ENCODE measurements at regions not wholly inside any gene's neighbourhood (a gene's known extent, or its start where the extent isn't known, plus 50 kb on each side); places are given as distances from the start of the nearest gene placed in this dataset.

- no peaks in the 10 kb centered on the region for H3K79me2 ChIP-seq (ENCODE audit: control insufficient read depth in 1 of 2, insufficient read depth in 2 of 2, low read length in 2 of 2)
- H2BK12ac ChIP-seq (ENCODE audit: low read depth, low read length): no peak overlapping the region
- H2AK5ac ChIP-seq (ENCODE audit: low read depth, low read length): no peak overlapping the region
- DNase-seq (ENCODE audit: low read depth in 1 of 2, low spot score in 2 of 2) (no peak), FAIRE-seq (no peak)
- H3K27ac ChIP-seq (ENCODE audit: low read depth, low read length): no peak overlapping the region
- no peak overlapping the region for H4K8ac ChIP-seq (ENCODE audit: extremely low read depth, insufficient read depth, low read length)
- no peaks in the 10 kb centered on the region for H4K20me1 ChIP-seq (replicated peaks in 1 of 2; ENCODE audit: control insufficient read depth in 1 of 2, insufficient read depth in 2 of 2, low read length in 2 of 2)
- H2BK120ac ChIP-seq (replicated peaks; ENCODE audit: low read depth, low read length): no peak overlapping the region
- no peak overlapping the region for H3K4ac ChIP-seq (replicated peaks; ENCODE audit: insufficient read length, low read depth, low read length)
- no peak overlapping the region for H3K4me2 ChIP-seq (ENCODE audit: insufficient read depth in 1 of 2, low read depth in 2 of 2, low read length in 2 of 2)
- no peak overlapping the region for H3K9ac ChIP-seq (replicated peaks in 1 of 4; ENCODE audit: extremely low read depth in 1 of 4, low read depth in 3 of 4, low read length in 3 of 4)
- no peak overlapping the region for H4K91ac ChIP-seq (replicated peaks; ENCODE audit: insufficient read length, low read length)
- no peak overlapping the region for H3K14ac ChIP-seq (ENCODE audit: insufficient read length)
- H3K36me3 ChIP-seq (ENCODE audit: control insufficient read depth in 2 of 4, insufficient read depth in 4 of 4, low read length in 3 of 4): no peaks in the 10 kb centered on the region
- POLR2A ChIA-PET (ENCODE audit: partially characterized antibody): no interaction called here
- no peak overlapping the region for H3K4me3 ChIP-seq (ENCODE audit: extremely low read depth in 1 of 4, insufficient read depth in 2 of 4, low read depth in 3 of 4, low read length in 4 of 4)
- H3K23me2 ChIP-seq (ENCODE audit: low read depth, low read length): no peaks in the 10 kb centered on the region
- H4K5ac ChIP-seq (ENCODE audit: insufficient read length, low read depth, low read length): no peak overlapping the region
- H3K27me3 ChIP-seq (replicated peaks in 1 of 4; ENCODE audit: control insufficient read depth in 3 of 4, extremely low read depth in 1 of 4, insufficient read depth in 3 of 4, low read length in 3 of 4): peaks cover 0 to 4% (median under 1%) of the 10 kb centered on the region in 4 experiments; a peak in 2 of 7 replicates
- no peaks in the 10 kb centered on the region for H3K9me3 ChIP-seq (ENCODE audit: insufficient read depth in 2 of 2, low read depth in 1 of 2, low read length in 1 of 2)
- H2AFZ ChIP-seq (ENCODE audit: low read length): no peak overlapping the region
- TF ChIP-seq SUZ12 (IDR thresholded peaks at IDR 0.05; ENCODE audit: low read length) (no peak), KDM5A (IDR thresholded peaks at IDR 0.05; ENCODE audit: low read length) (no peak), EP300 (IDR thresholded peaks at IDR 0.05; ENCODE audit: borderline replicate concordance in 1 of 2, low read depth in 2 of 2, low read length in 2 of 2) (no peak)
- no peak overlapping the region for H2BK5ac ChIP-seq (ENCODE audit: low read depth, low read length)
- no peak overlapping the region for H2BK15ac ChIP-seq (ENCODE audit: low read length)
- no peak overlapping the region for H2BK20ac ChIP-seq (ENCODE audit: low read length)
- H3K56ac ChIP-seq (replicated peaks; ENCODE audit: insufficient read length, low read depth, low read length): no peak overlapping the region
- H3K4me1 ChIP-seq (replicated peaks in 1 of 4; ENCODE audit: control insufficient read depth in 3 of 4, insufficient read depth in 4 of 4, low read length in 3 of 4): peaks cover 0 to 8% (median 3%) of the 10 kb centered on the region in 4 experiments; a peak in 3 of 7 replicates
- CTCF ChIA-PET (ENCODE audit: partially characterized antibody): interaction anchor here (1.2 kb wide), 1 partner anchor 504 kb away, joined by 4 read pairs; no protein-coding TSS in a partner anchor
- no peaks in the 10 kb centered on the region for H3K79me1 ChIP-seq (ENCODE audit: low read depth, low read length)
- no peak overlapping the region for H3K23ac ChIP-seq (ENCODE audit: insufficient read length)
- no peak overlapping the region for H3K18ac ChIP-seq (ENCODE audit: extremely low read depth, low read length)
- 87% methylated on average over 4 of the region's 4 CpGs; no CpG with 5 or more reads in 1 of the 2 experiments for WGBS, 2 experiments (ENCODE audit: extremely low coverage in 1 of 2, insufficient coverage in 1 of 2, insufficient read length in 1 of 2, insufficient replicate concordance in 2 of 2, low coverage in 1 of 2, low lambda C conversion rate in 2 of 2, missing lambda C conversion rate in 1 of 2)
These were observed 170.2 kb upstream of the AUTS2 start for GRCh38 chr7:69428089-69428488.

All from H1 (cell line).